ENCODE measurements at regions not wholly inside any gene's neighbourhood (a gene's known extent, or its start where the extent isn't known, plus 50 kb on each side); places are given as distances from the start of the nearest gene placed in this dataset.
"Not testable (repeated sequence)": the region's sequence is repeated elsewhere in the genome, so short reads cannot be mapped to it uniquely, and the experiment has no call there.

- not testable (repeated sequence) for TF ChIP-seq CTCF, POLR2A, EP300 (IDR thresholded peaks at IDR 0.05)
Measured at GRCh38 chr17:56002656-56003055, 150.6 kb upstream of the ANKFN1 start.
